ENCODE measurements at regions not wholly inside any gene's neighbourhood (a gene's known extent, or its start where the extent isn't known, plus 50 kb on each side); places are given as distances from the start of the nearest gene placed in this dataset.

DNA sequence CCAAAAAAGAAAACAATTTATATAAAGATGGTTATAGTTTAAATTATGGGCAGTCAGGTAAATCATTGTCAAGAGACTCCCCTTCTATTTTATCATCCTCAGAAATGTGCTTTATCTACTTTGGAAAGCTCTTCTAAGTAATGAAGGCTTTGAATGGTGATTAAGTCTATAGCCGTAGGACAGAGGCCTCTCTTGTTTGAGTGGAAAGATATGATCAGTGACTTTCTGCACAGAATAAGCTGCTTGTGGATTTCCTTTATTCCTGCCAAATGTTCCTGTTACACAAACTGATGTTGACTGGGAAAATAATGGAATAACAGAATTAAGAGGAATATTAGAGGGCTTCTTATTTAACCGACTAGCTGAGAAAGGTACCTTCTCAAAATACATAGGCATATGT lies 174.6 kb upstream of the IVNS1ABP start:
- no peaks in the 10 kb centered on the region for H3K79me1 ChIP-seq (ENCODE audit: low read depth in 1 of 2, low read length in 2 of 2)
- H2BK5ac ChIP-seq (ENCODE audit: low read depth, low read length, poor library complexity, severe bottlenecking) = no peak overlapping the region
- H3K27me3 ChIP-seq (ENCODE audit: control insufficient read depth, insufficient read depth, low read length) = no peaks in the 10 kb centered on the region
- H3K36me3 ChIP-seq (ENCODE audit: control insufficient read depth, insufficient read depth, low read length) = no peaks in the 10 kb centered on the region
- H2AK5ac ChIP-seq (ENCODE audit: low read depth, low read length) = no peak overlapping the region
- H3K9me1 ChIP-seq (ENCODE audit: insufficient read depth, low read length) = no peaks in the 10 kb centered on the region
- DNase-seq = no peak
- POLR2A ChIA-PET (ENCODE audit: unreplicated experiment) = no interaction called here
- no peak overlapping the region for H3K14ac ChIP-seq (replicated peaks; ENCODE audit: low read depth, low read length)
- ATAC-seq (ENCODE audit: low read depth) = no peak
- no peak overlapping the region for H2BK20ac ChIP-seq (ENCODE audit: low read depth, low read length)
- H4K20me1 ChIP-seq (ENCODE audit: insufficient read depth, low read length) = no peaks in the 10 kb centered on the region
- no peak overlapping the region for H4K5ac ChIP-seq (ENCODE audit: low read depth, low read length)
- no CpG with 5 or more reads among the region's 2 CpGs for WGBS, 2 experiments (ENCODE audit: extremely low coverage in 2 of 2, insufficient read length in 1 of 2)
- dilution Hi-C loops (cut with HindIII; ENCODE audit: low sequenced_read_pairs, unreplicated experiment) = no loop called here
- H2AK9ac ChIP-seq (replicated peaks; ENCODE audit: low read depth, low read length, poor library complexity) = no peak overlapping the region
- no peak overlapping the region for H3K27ac ChIP-seq (ENCODE audit: insufficient read depth, low read length)
- no peak overlapping the region for H3K18ac ChIP-seq (ENCODE audit: low read depth, low read length)
- TF ChIP-seq POLR2A (IDR thresholded peaks at IDR 0.05; ENCODE audit: low read depth, low read length) = no peak
- TF ChIP-seq MAFK (IDR thresholded peaks at IDR 0.05; ENCODE audit: low read depth, low read length) = no peak
- in situ Hi-C loops (cut with MboI; ENCODE audit: low sequenced_read_pairs) = no loop called here
- no peak overlapping the region for H3K9ac ChIP-seq (ENCODE audit: low read depth, low read length)
- CTCF ChIA-PET = interaction anchor here (0.8 to 1.1 kb wide), 2 partner anchors 12 to 105 kb away, joined by 3 read pairs; no protein-coding TSS in a partner anchor
- H3K4me3 ChIP-seq (ENCODE audit: insufficient read depth, low read depth, low read length) = no peak overlapping the region
- no peak overlapping the region for H3K4ac ChIP-seq (ENCODE audit: low read depth, low read length)
- no TSS peak for BruUV-seq (replicated peaks)
- H3K4me2 ChIP-seq (ENCODE audit: low read depth, low read length) = no peak overlapping the region
- H3K23ac ChIP-seq (ENCODE audit: low read depth, low read length) = no peak overlapping the region
- no peak overlapping the region for H2BK120ac ChIP-seq (ENCODE audit: low read depth, low read length)
- H4K91ac ChIP-seq (ENCODE audit: insufficient read depth, low read depth, low read length) = no peak overlapping the region
- intact Hi-C loops (cut with micrococcal nuclease) = no loop called here
- no peak overlapping the region for H4K8ac ChIP-seq (ENCODE audit: low read depth in 2 of 2, low read length in 2 of 2)
- H2BK15ac ChIP-seq (ENCODE audit: low read depth, low read length) = no peak overlapping the region
- no peak overlapping the region for H2AFZ ChIP-seq (replicated peaks; ENCODE audit: low read length, poor library complexity)
- H3K9me3 ChIP-seq (ENCODE audit: control insufficient read depth, insufficient read depth, low read length) = no peaks in the 10 kb centered on the region
- no peaks in the 10 kb centered on the region for H3K4me1 ChIP-seq (ENCODE audit: control insufficient read depth, insufficient read depth, low read length)
- H3K56ac ChIP-seq (ENCODE audit: extremely low read depth, insufficient read depth, low read length) = no peak overlapping the region

Data from IMR-90 (cell line).